ENCODE measurements at regions not wholly inside any gene's neighbourhood (a gene's known extent, or its start where the extent isn't known, plus 50 kb on each side); places are given as distances from the start of the nearest gene placed in this dataset.

GRCh38 chr2:194252127-194252526, 1404.9 kb upstream of the SLC39A10 start (continued):
- no peak for TF ChIP-seq ZNF687 (IDR thresholded peaks at IDR 0.05)
- TF ChIP-seq NR2F1 (conservative IDR thresholded peaks at IDR 0.05): no peak
- TF ChIP-seq FOXK2 (IDR thresholded peaks at IDR 0.05): no peak
- no peak for TF ChIP-seq MYB (IDR thresholded peaks at IDR 0.05; ENCODE audit: borderline replicate concordance, low read depth, low read length)

GRCh38 chr2:194232600-194232999, 1424.4 kb upstream of the SLC39A10 start:
- H3K79me2 ChIP-seq (ENCODE audit: control insufficient read depth, insufficient read depth, low read length): no peaks in the 10 kb centered on the region
- no peak for DNase-seq (ENCODE audit: low read depth, low spot score)
- WGBS (ENCODE audit: insufficient coverage, insufficient replicate concordance, low lambda C conversion rate, missing lambda C conversion rate): 0% methylated on average over 3 of the region's 3 CpGs
- FAIRE-seq: no peak
- ChIA-PET RAD21 (ENCODE audit: unreplicated experiment) (no interaction called here), SMC1A (ENCODE audit: uncharacterized antibody, unreplicated experiment) (no interaction called here), CTCF (no interaction called here), POLR2A (no interaction called here)
- H3K4me1 ChIP-seq (ENCODE audit: control insufficient read depth, insufficient read depth, low read length): no peaks in the 10 kb centered on the region
- H3K9ac ChIP-seq (ENCODE audit: control insufficient read depth, insufficient read depth, low read length): no peak overlapping the region
- H3K4me3 ChIP-seq: no peak overlapping the region
- no peak overlapping the region for H3K4me2 ChIP-seq (ENCODE audit: control insufficient read depth, insufficient read depth)
- in situ Hi-C loops (cut with MboI): no loop called here
- H3K27ac ChIP-seq (ENCODE audit: control insufficient read depth, insufficient read depth): no peak overlapping the region
- no TSS peak for BruUV-seq (replicated peaks)
- no peak overlapping the region for H2AFZ ChIP-seq (ENCODE audit: control insufficient read depth, low read depth, low read length)
- no peaks in the 10 kb centered on the region for H4K20me1 ChIP-seq (ENCODE audit: control insufficient read depth, insufficient read depth)
- ATAC-seq: no peak; the same call in 2 of the 3 replicates
- H3K36me3 ChIP-seq (ENCODE audit: control insufficient read depth in 2 of 2, insufficient read depth in 2 of 2, low read length in 1 of 2): no peaks in the 10 kb centered on the region
- H3K9me3 ChIP-seq (replicated peaks; ENCODE audit: control insufficient read depth, insufficient read depth, low read length): no peaks in the 10 kb centered on the region
- no peak for TF ChIP-seq PAX8 (IDR thresholded peaks at IDR 0.05)
- no peak for TF ChIP-seq ETV6 (conservative IDR thresholded peaks at IDR 0.05 in 1 of 2, IDR thresholded peaks at IDR 0.05 in 1 of 2; ENCODE audit: borderline replicate concordance in 1 of 2, low read depth in 1 of 2)
- no peak for TF ChIP-seq ZNF207 (IDR thresholded peaks at IDR 0.05; ENCODE audit: borderline replicate concordance)
- no peak for TF ChIP-seq BMI1 (IDR thresholded peaks at IDR 0.05; ENCODE audit: borderline replicate concordance)
- no peak for TF ChIP-seq ELK1 (IDR thresholded peaks at IDR 0.05; ENCODE audit: low read depth, low read length)
- TF ChIP-seq SIN3A (IDR thresholded peaks at IDR 0.05; ENCODE audit: low read depth, low read length): no peak
- TF ChIP-seq SMAD5 (IDR thresholded peaks at IDR 0.05; ENCODE audit: low read depth): no peak
- TF ChIP-seq NR2C1 (IDR thresholded peaks at IDR 0.05): no peak
- no peak for TF ChIP-seq NR2F1 (conservative IDR thresholded peaks at IDR 0.05)
- TF ChIP-seq MAX (IDR thresholded peaks at IDR 0.05; ENCODE audit: low read depth, low read length): no peak
- TF ChIP-seq SRF (IDR thresholded peaks at IDR 0.05; ENCODE audit: low read depth in 2 of 2, low read length in 2 of 2): no peak
- no peaks in the 10 kb centered on the region for H3K27me3 ChIP-seq (replicated peaks in 1 of 2; ENCODE audit: control insufficient read depth in 2 of 2, insufficient read depth in 2 of 2, low read length in 1 of 2)
- intact Hi-C loops (cut with micrococcal nuclease; ENCODE audit: unreplicated experiment): no loop called here

Measured in GM12878 (cell line).